NOMO-1 treated with dmso at 0.1 percent for 144 hours (cell line): ENCODE measurements at regions not wholly inside any gene's neighbourhood (a gene's known extent, or its start where the extent isn't known, plus 50 kb on each side); places are given as distances from the start of the nearest gene placed in this dataset.
A peak's percentile ranks its signal among the peaks of the same experiment; 100 is the strongest.

Source experiments
- DNase-seq: peaks from one replicate; lab custom pipeline; 2025; ENCODE audit not compliant: unreplicated experiment; lab: John Stamatoyannopoulos, UW

- no peak for DNase-seq
Measured at GRCh38 chr2:42962508-42962953, 170.1 kb upstream of the HAAO start.

GRCh38 chr2:42961961-42962360, 169.6 kb upstream of the HAAO start:
- DNase-seq = no peak

- peak; percentile 88 for DNase-seq
Measured at GRCh38 chr2:42961385-42961811, 169.0 kb upstream of the HAAO start.

GRCh38 chr2:42960842-42961180, 168.4 kb upstream of the HAAO start:
- DNase-seq = no peak

- no peak for DNase-seq
Measured at GRCh38 chr2:42960002-42960841, 167.8 kb upstream of the HAAO start.

GRCh38 chr2:42959234-42960001, 167.0 kb upstream of the HAAO start:
- peak; percentile 87 for DNase-seq

- DNase-seq = no peak
Measured at GRCh38 chr2:42958741-42959233, 166.4 kb upstream of the HAAO start.

- DNase-seq = no peak
Measured at GRCh38 chr2:42957861-42958301, 165.5 kb upstream of the HAAO start.

- peak; percentile 28 for DNase-seq
Measured at GRCh38 chr2:42957109-42957860, 164.9 kb upstream of the HAAO start.

- DNase-seq = no peak
Measured at GRCh38 chr2:42954227-42954962, 162.0 kb upstream of the HAAO start.

GRCh38 chr2:42953216-42953615, 160.8 kb upstream of the HAAO start:
- no peak for DNase-seq

- DNase-seq = no peak
Measured at GRCh38 chr2:42951263-42951938, 159.0 kb upstream of the HAAO start.

GRCh38 chr2:42949125-42949524, 156.7 kb upstream of the HAAO start:
- DNase-seq = no peak

- DNase-seq = no peak
Measured at GRCh38 chr2:42947809-42948600, 155.6 kb upstream of the HAAO start.

GRCh38 chr2:42944779-42945415, 152.5 kb upstream of the HAAO start:
- DNase-seq = no peak

- no peak for DNase-seq
Measured at GRCh38 chr2:42942990-42943493, 150.7 kb upstream of the HAAO start.

- DNase-seq = no peak
Measured at GRCh38 chr2:42942214-42942989, 150.0 kb upstream of the HAAO start.
